Mammary epithelial cell (primary cell): ENCODE measurements at regions not wholly inside any gene's neighbourhood (a gene's known extent, or its start where the extent isn't known, plus 50 kb on each side); places are given as distances from the start of the nearest gene placed in this dataset.

Experiments
- CTCF ChIP-seq, 2 donors: IDR thresholded peaks in 1 of 2; conservative IDR thresholded peaks in 1 of 2; 2 replicates each; pipeline ENCODE4 v1.5.1; 2011 to 2012; ENCODE audit warnings: inconsistent platforms in 2 of 2, low read length in 2 of 2, mild to moderate bottlenecking in 2 of 2, control low read depth in 1 of 2, low read depth in 1 of 2; ENCODE audit not compliant: insufficient read depth in 1 of 2; ENCODE audit errors: extremely low read depth in 1 of 2
- EZH2 ChIP-seq: IDR thresholded peaks from 2 replicates; pipeline ENCODE4 v1.6.1; 2012; ENCODE audit warnings: low read length, inconsistent platforms, borderline replicate concordance

- TF ChIP-seq CTCF (conservative IDR thresholded peaks at IDR 0.05 in 1 of 2, IDR thresholded peaks at IDR 0.05 in 1 of 2; ENCODE audit: extremely low read depth in 1 of 2, insufficient read depth in 1 of 2, low read depth in 1 of 2, low read length in 2 of 2): no peak
- TF ChIP-seq EZH2: no peak
Observed at GRCh38 chr1:219031809-219032208, 141.9 kb upstream of the LYPLAL1 start.
